ENCODE measurements at regions not wholly inside any gene's neighbourhood (a gene's known extent, or its start where the extent isn't known, plus 50 kb on each side); places are given as distances from the start of the nearest gene placed in this dataset.

DNA sequence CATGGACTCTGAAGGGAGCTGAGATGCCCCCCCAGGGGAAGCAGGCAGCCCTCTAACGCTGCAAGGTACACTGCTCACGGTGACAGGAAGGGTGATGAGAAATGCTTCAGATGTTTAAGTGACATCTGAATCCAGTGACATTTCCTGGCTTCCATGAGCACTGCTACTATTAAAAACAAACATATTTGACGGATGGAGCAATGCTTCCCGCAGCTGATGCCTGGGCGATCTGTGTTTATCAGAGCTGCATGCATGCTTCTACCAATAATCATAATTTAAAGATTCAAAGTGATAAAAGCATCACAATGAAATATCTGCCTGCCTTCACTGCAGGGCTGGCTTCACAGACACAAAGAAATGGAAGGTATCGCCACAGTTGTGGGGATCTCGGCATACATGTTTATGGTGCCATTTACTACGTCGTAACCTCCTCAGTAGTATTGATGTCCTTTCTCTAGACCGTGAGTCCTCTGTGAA, 66.1 kb upstream of the AOAH start:
- TF ChIP-seq, protein P1, sequence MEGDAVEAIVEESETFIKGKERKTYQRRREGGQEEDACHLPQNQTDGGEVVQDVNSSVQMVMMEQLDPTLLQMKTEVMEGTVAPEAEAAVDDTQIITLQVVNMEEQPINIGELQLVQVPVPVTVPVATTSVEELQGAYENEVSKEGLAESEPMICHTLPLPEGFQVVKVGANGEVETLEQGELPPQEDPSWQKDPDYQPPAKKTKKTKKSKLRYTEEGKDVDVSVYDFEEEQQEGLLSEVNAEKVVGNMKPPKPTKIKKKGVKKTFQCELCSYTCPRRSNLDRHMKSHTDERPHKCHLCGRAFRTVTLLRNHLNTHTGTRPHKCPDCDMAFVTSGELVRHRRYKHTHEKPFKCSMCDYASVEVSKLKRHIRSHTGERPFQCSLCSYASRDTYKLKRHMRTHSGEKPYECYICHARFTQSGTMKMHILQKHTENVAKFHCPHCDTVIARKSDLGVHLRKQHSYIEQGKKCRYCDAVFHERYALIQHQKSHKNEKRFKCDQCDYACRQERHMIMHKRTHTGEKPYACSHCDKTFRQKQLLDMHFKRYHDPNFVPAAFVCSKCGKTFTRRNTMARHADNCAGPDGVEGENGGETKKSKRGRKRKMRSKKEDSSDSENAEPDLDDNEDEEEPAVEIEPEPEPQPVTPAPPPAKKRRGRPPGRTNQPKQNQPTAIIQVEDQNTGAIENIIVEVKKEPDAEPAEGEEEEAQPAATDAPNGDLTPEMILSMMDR (IDR thresholded peaks at IDR 0.05): no peak
- TF ChIP-seq SIN3A (IDR thresholded peaks at IDR 0.05; ENCODE audit: borderline replicate concordance, insufficient read depth, low read depth, low read length): no peak

Measured in Panc1 (cell line).